HCT116 (cell line): ENCODE measurements at regions not wholly inside any gene's neighbourhood (a gene's known extent, or its start where the extent isn't known, plus 50 kb on each side); places are given as distances from the start of the nearest gene placed in this dataset.

Experiments
- ATAC-seq: fragments of 200-7000 bp; cut with Tn5 transposase; 2 replicates; pipeline ENCODE4 v1.9.1; 2020; ENCODE audit warnings: mild to moderate bottlenecking, moderate library complexity
- BruUV-seq: library from RNA; stranded (reverse); fragments of 400-500 nt; replicated peaks from 2 replicates; lab custom pipeline; 2021; lab: Mats Ljungman, UMichigan
- CTCF ChIA-PET: fragments of 300-600 bp; sonication (Branson Sonifier 250); formaldehyde crosslinking; loops from one replicate; lab custom pipeline; 2021; ENCODE audit warnings: antibody characterized with exemption; lab: Charles Lee
- POLR2A ChIA-PET: fragments of 300-600, 350-600 bp; sonication (Branson Sonifier 250); formaldehyde crosslinking; loops from one replicate; lab custom pipeline; 2021; ENCODE audit warnings: antibody characterized with exemption; lab: Charles Lee
- RAD21 ChIA-PET, 2 experiments: fragments of 300-600 bp; sonication (Branson Sonifier 250); formaldehyde crosslinking; loops; one replicate each; lab custom pipeline; 2023; ENCODE audit warnings: low total read pairs in 2 of 2; ENCODE audit not compliant: uncharacterized antibody in 2 of 2, unreplicated experiment in 2 of 2, low non-redundant PET in 1 of 2; lab: Charles Lee
- DNase-seq: peaks from one replicate; pipeline ENCODE4 v3.0.0-alpha.2; 2010; ENCODE audit warnings: low read depth, low spot score
- H2AFZ ChIP-seq: fragments of 200-600 bp; shearing (Covaris generic), sonication (generic); 2 replicates; pipeline ENCODE4 v1.6.1; 2017; ENCODE audit warnings: low read depth, mixed run types, mixed read lengths, antibody characterized with exemption, low read length; ENCODE audit not compliant: poor library complexity, severe bottlenecking
- H3K27ac ChIP-seq: 2 replicates; pipeline ENCODE4 v1.5.1; 2012; ENCODE audit warnings: low read depth, low read length
- H3K27me3 ChIP-seq: fragments of 200-600 bp; sonication (generic); 2 replicates; pipeline ENCODE4 v1.6.1; 2016; ENCODE audit warnings: mixed run types, low read length, mixed read lengths; ENCODE audit not compliant: insufficient read depth
- H3K36me3 ChIP-seq, 2 experiments: fragments of 200-500 bp in 1 of 2; fragments of 200-600 bp in 1 of 2; sonication (Bioruptor generic) in 1 of 2; sonication (generic) in 1 of 2; 2 replicates each; pipeline versions ENCODE4 v1.5.1 to v1.6.1; 2014 to 2016; ENCODE audit warnings: low read length in 2 of 2, inconsistent platforms in 1 of 2, mixed read lengths in 1 of 2, mixed run types in 1 of 2; ENCODE audit not compliant: insufficient read depth in 2 of 2, control insufficient read depth in 1 of 2
- H3K4me1 ChIP-seq, 2 experiments: fragments of 200-600 bp in 1 of 2; sonication (generic) in 1 of 2; 2 replicates each; pipeline versions ENCODE4 v1.5.1 to v1.6.1; 2012 to 2017; ENCODE audit warnings: low read length in 2 of 2, inconsistent platforms in 1 of 2, mild to moderate bottlenecking in 1 of 2, mixed read lengths in 1 of 2, mixed run types in 1 of 2, moderate library complexity in 1 of 2; ENCODE audit not compliant: insufficient read depth in 2 of 2, control insufficient read depth in 1 of 2
- H3K4me2 ChIP-seq: fragments of 200-600 bp; sonication (generic); 2 replicates; pipeline ENCODE4 v1.6.1; 2017; ENCODE audit warnings: mixed run types, low read length, mixed read lengths
- H3K4me3 ChIP-seq, 2 experiments: fragments of 200-600 bp in 1 of 2; sonication (generic) in 1 of 2; replicated peaks in 1 of 2; 2 replicates each; pipeline ENCODE4 v1.5.1; 2011 to 2016; ENCODE audit warnings: low read length in 2 of 2, control low read depth in 1 of 2, low read depth in 1 of 2, mild to moderate bottlenecking in 1 of 2, mixed read lengths in 1 of 2, mixed run types in 1 of 2
- H3K79me2 ChIP-seq: fragments of 200-600 bp; sonication (generic); 2 replicates; pipeline ENCODE4 v1.6.1; 2017; ENCODE audit warnings: mild to moderate bottlenecking, mixed run types, low read length, moderate library complexity, mixed read lengths; ENCODE audit not compliant: insufficient read depth
- H3K9ac ChIP-seq: fragments of 200-600 bp; sonication (generic); 2 replicates; pipeline ENCODE4 v1.6.1; 2016; ENCODE audit warnings: low read length, mixed read lengths
- H3K9me2 ChIP-seq: fragments of 200-600 bp; sonication (generic), shearing (Covaris generic); 2 replicates; pipeline ENCODE4 v1.6.1; 2017; ENCODE audit warnings: mixed run types, mild to moderate bottlenecking, moderate library complexity; ENCODE audit not compliant: insufficient read depth
- H3K9me3 ChIP-seq, 2 experiments: fragments of 200-500 bp in 1 of 2; fragments of 200-600 bp in 1 of 2; sonication (Bioruptor generic) in 1 of 2; sonication (generic) in 1 of 2; 2 replicates each; pipeline ENCODE4 v1.6.1; 2014 to 2017; ENCODE audit warnings: low read length in 2 of 2, mixed read lengths in 2 of 2, inconsistent platforms in 1 of 2, low read depth in 1 of 2, mild to moderate bottlenecking in 1 of 2, mixed run types in 1 of 2, moderate library complexity in 1 of 2; ENCODE audit not compliant: control insufficient read depth in 1 of 2, insufficient read depth in 1 of 2
- H4K20me1 ChIP-seq: fragments of 200-600 bp; sonication (generic), shearing (Covaris generic); 2 replicates; pipeline ENCODE4 v1.6.1; 2017; ENCODE audit warnings: mixed run types, mild to moderate bottlenecking, moderate library complexity; ENCODE audit not compliant: insufficient read depth
- EGR1 ChIP-seq: IDR thresholded peaks from 2 replicates; pipeline ENCODE4 v1.6.1; 2012; ENCODE audit warnings: low read depth
- EZH2 ChIP-seq: fragments of 200-600 bp; sonication (generic); IDR thresholded peaks from 2 replicates; pipeline ENCODE4 v1.6.1; 2017; ENCODE audit warnings: antibody characterized with exemption, mixed run types
- FOSL1 ChIP-seq: IDR thresholded peaks from 2 replicates; pipeline ENCODE4 v1.6.1; 2012; ENCODE audit warnings: low read depth
- POLR2A ChIP-seq: IDR thresholded peaks from 2 replicates; pipeline ENCODE4 v1.7.0; 2011; ENCODE audit warnings: borderline replicate concordance; ENCODE audit not compliant: insufficient read depth, insufficient read length; ENCODE audit errors: extremely low read depth
- RAD21 ChIP-seq: IDR thresholded peaks from 2 replicates; pipeline ENCODE4 v1.6.1; 2012; ENCODE audit warnings: low read depth, mild to moderate bottlenecking
- REST ChIP-seq: IDR thresholded peaks from 2 replicates; pipeline ENCODE4 v1.6.1; 2012; ENCODE audit warnings: low read depth
- SIN3A ChIP-seq: IDR thresholded peaks from 2 replicates; pipeline ENCODE4 v1.6.1; 2012; ENCODE audit warnings: low read depth
- SRF ChIP-seq: IDR thresholded peaks from 2 replicates; pipeline ENCODE4 v1.6.1; 2012; ENCODE audit warnings: low read depth
- intact Hi-C: fragments of 100-400 bp; cut with micrococcal nuclease; formaldehyde crosslinking; loops from 2 replicates; pipeline ENCODE4 v1.10.0; 2022

DNA sequence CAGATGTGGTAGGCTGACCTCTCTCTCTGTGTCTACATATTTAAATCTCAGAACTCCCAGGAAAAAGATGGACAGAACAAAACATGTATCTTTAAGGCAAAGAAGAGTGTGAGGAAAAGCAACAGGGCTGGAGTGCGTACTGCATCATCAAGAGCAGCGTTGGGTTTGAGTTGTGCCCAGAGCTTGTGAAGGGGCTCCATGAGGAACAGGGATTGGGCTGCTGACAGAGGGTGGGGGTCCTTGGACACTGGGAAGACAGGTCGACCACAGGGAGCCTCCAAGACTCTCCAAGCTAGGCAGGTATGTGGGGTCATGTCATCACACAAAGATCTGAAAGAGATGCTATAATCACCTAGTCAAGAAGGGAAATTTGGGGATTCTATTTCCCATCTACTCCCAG is 309.9 kb downstream of the IRX1 start:
- no peaks in the 10 kb centered on the region for H3K27me3 ChIP-seq
- no peaks in the 10 kb centered on the region for H3K36me3 ChIP-seq
- no peak overlapping the region for H3K9ac ChIP-seq
- H4K20me1 ChIP-seq, result no peaks in the 10 kb centered on the region
- RAD21 ChIA-PET, result no interaction called here
- no peak overlapping the region for H3K27ac ChIP-seq
- no peaks in the 10 kb centered on the region for H3K79me2 ChIP-seq
- DNase-seq, result no peak
- intact Hi-C loops, result no loop called here
- TF ChIP-seq POLR2A (no peak), REST (no peak), EGR1 (no peak), EZH2 (no peak), FOSL1 (no peak)
- no peak for ATAC-seq
- H2AFZ ChIP-seq, result no peak overlapping the region
- no TSS peak for BruUV-seq
- POLR2A ChIA-PET, result no interaction called here
- H3K4me1 ChIP-seq, result no peaks in the 10 kb centered on the region
- H3K9me3 ChIP-seq, result peaks cover 9 to 25% of the 10 kb centered on the region in 2 experiments; a peak in 2 of 4 replicates
- no peak overlapping the region for H3K4me3 ChIP-seq
- CTCF ChIA-PET, result no interaction called here
- H3K9me2 ChIP-seq, result no peaks in the 10 kb centered on the region
- H3K4me2 ChIP-seq, result no peak overlapping the region

- ChIA-PET CTCF (no interaction called here), POLR2A (no interaction called here), RAD21 (no interaction called here)
- Histone ChIP-seq H4K20me1 (no peaks in the 10 kb centered on the region), H3K4me3 (no peak overlapping the region), H2AFZ (no peak overlapping the region), H3K27ac (no peak overlapping the region), H3K27me3 (no peaks in the 10 kb centered on the region), H3K9ac (no peak overlapping the region), H3K4me2 (no peak overlapping the region), H3K4me1 (no peaks in the 10 kb centered on the region), H3K9me3 (peaks cover 4 to 27% of the 10 kb centered on the region in 2 experiments; a peak in 2 of 4 replicates), H3K36me3 (no peaks in the 10 kb centered on the region), H3K9me2 (no peaks in the 10 kb centered on the region), H3K79me2 (no peaks in the 10 kb centered on the region)
- intact Hi-C loops, result no loop called here
- DNase-seq, result no peak
- BruUV-seq, result no TSS peak
- ATAC-seq, result no peak
- TF ChIP-seq RAD21, result no peak
- TF ChIP-seq SRF, result no peak
- no peak for TF ChIP-seq SIN3A
Observed at GRCh38 chr5:3911111-3911510, 315.5 kb downstream of the IRX1 start.
